Activated CD8-positive, alpha-beta T cell treated with anti-CD3 and anti-CD28 coated beads for 36 hours (primary cell): ENCODE measurements at regions not wholly inside any gene's neighbourhood (a gene's known extent, or its start where the extent isn't known, plus 50 kb on each side); places are given as distances from the start of the nearest gene placed in this dataset.
"Not testable (repeated sequence)": the region's sequence is repeated elsewhere in the genome, so short reads cannot be mapped to it uniquely, and the experiment has no call there.

ENCODE experiments used
- ATAC-seq: fragments of 200-7000 bp; cut with Tn5 transposase; one replicate; pipeline ENCODE4 v1.10.0; 2021; ENCODE audit warnings: mild to moderate bottlenecking, moderate library complexity
- CTCF ChIA-PET: fragments of 350-600 bp; sonication (Branson Sonifier 250); formaldehyde crosslinking; loops from one replicate; lab custom pipeline; 2021; ENCODE audit warnings: antibody characterized with exemption; lab: Charles Lee
- POLR2A ChIA-PET: fragments of 350-600 bp; sonication (Branson Sonifier 250); formaldehyde crosslinking; loops from one replicate; lab custom pipeline; 2021; ENCODE audit warnings: antibody characterized with exemption; lab: Charles Lee
- DNase-seq: peaks from one replicate; pipeline ENCODE4 v3.0.0-alpha.2; 2020
- H3K27ac Mint-ChIP-seq: one replicate; pipeline ENCODE4 v1.8.0; 2021; ENCODE audit warnings: mild to moderate bottlenecking, mixed read lengths
- H3K27me3 Mint-ChIP-seq: one replicate; pipeline ENCODE4 v1.8.0; 2021; ENCODE audit warnings: mixed read lengths
- H3K36me3 Mint-ChIP-seq: one replicate; pipeline ENCODE4 v1.8.0; 2021; ENCODE audit warnings: low read depth, mixed read lengths
- H3K4me1 Mint-ChIP-seq: one replicate; pipeline ENCODE4 v1.8.0; 2021; ENCODE audit warnings: low read depth, mixed read lengths
- H3K4me3 Mint-ChIP-seq: one replicate; pipeline ENCODE4 v1.8.0; 2021; ENCODE audit warnings: mild to moderate bottlenecking, moderate library complexity, mixed read lengths
- H3K9me3 Mint-ChIP-seq: one replicate; pipeline ENCODE4 v1.8.0; 2021; ENCODE audit warnings: mixed read lengths
- CTCF ChIP-seq: fragments of 200-600 bp; IDR thresholded peaks from one replicate; pipeline ENCODE4 v1.8.0; 2022; ENCODE audit warnings: antibody characterized with exemption, mild to moderate bottlenecking
- intact Hi-C: fragments of 100-400 bp; cut with micrococcal nuclease; formaldehyde crosslinking; loops from one replicate; pipeline ENCODE4 v1.10.0; 2022

- Mint-ChIP-seq H3K36me3 (no peaks in the 10 kb centered on the region), H3K27ac (no peak overlapping the region), H3K27me3 (no peaks in the 10 kb centered on the region), H3K4me3 (no peak overlapping the region), H3K4me1 (peaks cover 13% of the 10 kb centered on the region), H3K9me3 (no peaks in the 10 kb centered on the region)
- DNase-seq (no peak), ATAC-seq (no peak)
- TF ChIP-seq CTCF = no peak
- CTCF ChIA-PET = no interaction called here
- intact Hi-C loops = no loop called here
- POLR2A ChIA-PET = no interaction called here
These were observed 256.2 kb upstream of the TBL1XR1 start for GRCh38 chr3:177453451-177453844.

DNA sequence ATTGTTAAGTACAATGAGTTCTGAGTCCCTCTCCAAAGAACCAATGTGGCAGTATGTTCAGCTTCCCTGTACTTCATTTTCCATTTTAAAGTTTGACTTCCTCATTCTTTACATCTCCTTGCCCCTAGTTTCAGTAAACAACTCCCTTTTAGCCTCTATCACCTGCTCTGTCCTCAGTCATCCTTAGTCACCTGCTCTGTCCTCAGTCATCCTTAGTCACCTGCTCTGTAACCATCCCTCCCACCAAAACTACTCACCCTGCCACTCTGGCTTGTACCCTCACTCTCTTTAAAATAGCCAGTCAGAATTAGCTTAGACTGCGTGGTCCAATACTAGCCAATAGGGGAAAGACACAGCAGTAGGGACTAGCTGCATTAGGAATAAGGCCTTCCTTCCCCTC is 259.9 kb upstream of the TBL1XR1 start:
- POLR2A ChIA-PET, DNase-seq, H3K36me3 Mint-ChIP-seq, H3K4me3 Mint-ChIP-seq, ATAC-seq, H3K4me1 Mint-ChIP-seq, intact Hi-C loops, H3K9me3 Mint-ChIP-seq, H3K27ac Mint-ChIP-seq, H3K27me3 Mint-ChIP-seq: not testable (repeated sequence)
- CTCF ChIA-PET = interaction anchor here (1.8 kb wide), 1 partner anchor 10 kb away, joined by 6 read pairs; no protein-coding TSS in a partner anchor

- Mint-ChIP-seq H3K27me3 (no peaks in the 10 kb centered on the region), H3K4me3 (no peak overlapping the region), H3K4me1 (no peaks in the 10 kb centered on the region), H3K36me3 (no peaks in the 10 kb centered on the region), H3K27ac (no peak overlapping the region), H3K9me3 (no peaks in the 10 kb centered on the region)
- ChIA-PET POLR2A (no interaction called here), CTCF (no interaction called here)
- no peak for DNase-seq
- ATAC-seq = no peak
- intact Hi-C loops = no loop called here
- no peak for TF ChIP-seq CTCF
These were observed 262.1 kb upstream of the TBL1XR1 start for GRCh38 chr3:177459401-177459800.

GRCh38 chr3:177460047-177460446 is 262.8 kb upstream of the TBL1XR1 start:
- H3K27ac Mint-ChIP-seq = no peak overlapping the region

GRCh38 chr3:177461765-177462164 is 264.5 kb upstream of the TBL1XR1 start:
- ChIA-PET POLR2A (no interaction called here), CTCF (no interaction called here)
- H3K4me3 Mint-ChIP-seq = no peak overlapping the region
- DNase-seq (no peak), ATAC-seq (no peak)
- H3K27ac Mint-ChIP-seq = no peak overlapping the region
- peaks cover 4% of the 10 kb centered on the region for H3K4me1 Mint-ChIP-seq
- no peak for TF ChIP-seq CTCF
- H3K27me3 Mint-ChIP-seq = no peaks in the 10 kb centered on the region
- no peaks in the 10 kb centered on the region for H3K36me3 Mint-ChIP-seq
- no peaks in the 10 kb centered on the region for H3K9me3 Mint-ChIP-seq
- intact Hi-C loops = no loop called here

More at GRCh38 chr3:177460047-177460446, 262.8 kb upstream of the TBL1XR1 start:
- no peak for ATAC-seq
- CTCF ChIA-PET = no interaction called here
- Mint-ChIP-seq H3K27me3 (no peaks in the 10 kb centered on the region), H3K4me3 (no peak overlapping the region), H3K4me1 (no peaks in the 10 kb centered on the region), H3K9me3 (no peaks in the 10 kb centered on the region), H3K36me3 (no peaks in the 10 kb centered on the region)
- intact Hi-C loops = no loop called here
- no peak for DNase-seq
- no peak for TF ChIP-seq CTCF
- POLR2A ChIA-PET = no interaction called here

- POLR2A ChIA-PET, H3K36me3 Mint-ChIP-seq, ATAC-seq, CTCF ChIA-PET, H3K27ac Mint-ChIP-seq, intact Hi-C loops, DNase-seq, H3K27me3 Mint-ChIP-seq, H3K9me3 Mint-ChIP-seq, H3K4me3 Mint-ChIP-seq, H3K4me1 Mint-ChIP-seq: not testable (repeated sequence)
These were observed 266.1 kb upstream of the TBL1XR1 start for GRCh38 chr3:177463341-177463740.
